GM21786 (cell line): ENCODE measurements at regions not wholly inside any gene's neighbourhood (a gene's known extent, or its start where the extent isn't known, plus 50 kb on each side); places are given as distances from the start of the nearest gene placed in this dataset.

Experiments used
- ATAC-seq: cut with Tn5 transposase; IDR thresholded peaks from one replicate; pipeline ENCODE4 v1.9.1; 2021; ENCODE audit not compliant: unreplicated experiment

- no peak for ATAC-seq
These were observed 113.2 kb upstream of the TMEM132D start for GRCh38 chr12:130016986-130017385.

GRCh38 chr12:130017591-130018449 lies 114.0 kb upstream of the TMEM132D start:
- no peak for ATAC-seq

GRCh38 chr12:130018614-130019013 lies 114.8 kb upstream of the TMEM132D start:
- no peak for ATAC-seq

DNA sequence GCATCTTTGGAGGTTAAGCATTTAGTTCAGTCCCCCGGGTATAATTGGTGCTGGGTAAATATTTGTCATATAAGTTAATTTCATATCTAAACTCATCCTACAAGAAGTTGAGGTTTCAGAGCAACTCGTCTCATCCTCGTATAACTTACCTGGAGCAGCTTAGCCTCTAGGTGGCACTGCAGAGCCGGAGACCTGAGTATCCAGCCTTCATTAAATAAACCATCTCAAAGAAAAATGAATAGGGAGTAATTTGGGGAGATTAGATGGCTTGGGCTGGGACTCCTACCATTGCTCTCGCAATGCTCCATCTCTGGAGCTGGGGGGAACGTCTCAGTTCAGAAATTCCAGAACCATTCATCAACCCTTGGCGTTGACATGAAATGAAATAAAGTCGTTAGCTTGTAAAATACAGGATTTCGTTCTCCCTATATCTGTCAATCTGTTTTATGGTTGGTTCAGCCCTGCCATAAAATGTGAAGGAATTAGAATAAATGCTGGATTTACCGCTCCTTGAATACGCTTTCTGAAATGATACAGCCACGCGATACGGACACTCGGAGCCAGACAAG lies 122.9 kb upstream of the TMEM132D start:
- ATAC-seq: no peak

GRCh38 chr12:130027798-130028197 lies 124.0 kb upstream of the TMEM132D start:
- no peak for ATAC-seq

DNA sequence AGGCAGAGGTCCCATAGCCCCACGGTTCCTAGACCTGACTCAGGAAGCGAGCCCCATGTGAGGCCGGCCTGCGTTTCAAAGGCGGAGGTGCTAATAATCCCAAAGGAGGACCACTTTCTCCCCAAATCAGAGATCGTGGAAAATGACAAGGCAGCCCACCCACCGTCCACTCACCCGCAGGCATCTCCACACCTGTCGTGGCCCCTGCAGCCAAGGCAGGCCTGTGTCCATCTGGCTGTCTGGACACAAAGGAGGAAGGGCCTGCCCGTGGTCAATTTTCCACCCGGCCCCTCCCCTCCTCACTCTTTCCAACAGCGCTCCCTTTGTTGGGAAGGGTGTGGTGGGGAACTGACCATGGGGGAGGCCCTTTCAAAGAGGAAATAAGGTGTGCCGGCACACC lies 125.3 kb upstream of the TMEM132D start:
- ATAC-seq: no peak

GRCh38 chr12:130031041-130031440 lies 127.2 kb upstream of the TMEM132D start:
- ATAC-seq: no peak

DNA sequence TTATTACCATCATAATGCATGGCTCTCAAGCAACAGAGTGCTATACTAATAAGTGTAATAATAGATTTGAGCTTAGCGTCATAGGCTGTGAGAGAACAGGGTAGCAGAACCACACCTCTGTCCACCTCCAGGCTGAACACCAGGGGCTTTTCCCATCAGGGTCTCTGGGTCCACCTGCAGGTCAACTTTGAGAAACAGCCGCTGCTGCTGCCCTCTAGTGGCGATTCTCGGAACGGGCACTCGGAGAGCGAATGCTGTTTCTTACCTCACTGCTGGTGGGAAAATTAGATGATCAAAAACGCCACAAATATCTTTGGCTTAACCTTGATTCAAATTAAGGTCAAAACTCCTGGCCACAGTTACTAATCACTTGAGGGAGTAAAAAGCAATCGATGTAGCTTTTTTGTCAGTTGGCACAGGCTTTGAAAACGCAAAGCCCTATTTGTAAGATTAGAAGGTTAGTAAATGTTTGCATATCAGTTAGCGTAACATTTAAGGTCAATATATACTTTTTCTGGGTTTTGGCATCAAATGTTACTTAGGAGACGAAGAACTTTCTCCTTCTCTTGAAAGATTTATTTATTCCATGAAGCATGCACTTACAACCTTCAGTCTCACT lies 127.9 kb upstream of the TMEM132D start:
- peak; percentile 66 for ATAC-seq

DNA sequence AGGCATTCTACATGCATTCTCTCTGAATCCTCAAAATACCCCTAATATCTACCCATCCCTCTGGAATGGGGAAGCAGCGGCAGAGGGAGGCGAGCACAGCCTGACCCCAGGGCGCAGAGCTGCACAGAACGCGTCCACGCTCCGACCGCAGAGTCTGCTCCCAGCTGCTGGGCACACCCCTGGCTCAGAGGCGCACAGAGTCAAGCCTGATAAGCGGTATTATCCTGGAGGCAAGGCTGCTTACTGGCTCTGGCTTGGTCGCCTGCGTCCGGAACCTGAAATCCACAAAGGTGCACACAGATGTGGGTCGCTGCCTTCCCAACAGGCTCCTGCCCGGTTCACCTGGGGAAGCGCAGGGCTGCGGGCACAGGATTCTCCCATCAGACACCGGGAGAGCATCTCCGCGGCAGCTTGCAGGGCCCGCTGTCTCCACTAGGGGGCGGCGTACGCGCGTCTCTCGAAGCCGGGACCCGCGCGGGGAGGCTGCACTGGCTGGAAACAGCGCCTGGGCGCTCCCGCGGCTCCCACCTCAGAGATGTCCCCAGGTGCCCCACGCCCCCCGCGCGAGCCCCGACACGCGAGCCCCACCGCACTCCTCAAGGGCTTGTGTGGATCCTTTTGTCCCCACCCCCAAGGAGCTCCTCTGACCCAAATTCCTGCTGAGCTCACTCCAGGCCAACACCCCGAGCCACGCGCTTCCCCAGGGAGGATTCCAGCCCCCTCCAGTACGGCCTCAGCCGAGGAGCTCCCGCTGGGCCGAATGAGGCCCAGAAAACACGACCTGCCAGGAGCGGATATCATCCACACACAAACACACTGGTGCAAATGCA lies 120.1 kb upstream of the FZD10 start:
- no peak for ATAC-seq

- no peak for ATAC-seq
These were observed 118.4 kb upstream of the FZD10 start for GRCh38 chr12:130043685-130044406.

- no peak for ATAC-seq
These were observed 117.2 kb upstream of the FZD10 start for GRCh38 chr12:130044991-130045621.

- ATAC-seq: no peak
These were observed 112.6 kb upstream of the FZD10 start for GRCh38 chr12:130049666-130050065.

DNA sequence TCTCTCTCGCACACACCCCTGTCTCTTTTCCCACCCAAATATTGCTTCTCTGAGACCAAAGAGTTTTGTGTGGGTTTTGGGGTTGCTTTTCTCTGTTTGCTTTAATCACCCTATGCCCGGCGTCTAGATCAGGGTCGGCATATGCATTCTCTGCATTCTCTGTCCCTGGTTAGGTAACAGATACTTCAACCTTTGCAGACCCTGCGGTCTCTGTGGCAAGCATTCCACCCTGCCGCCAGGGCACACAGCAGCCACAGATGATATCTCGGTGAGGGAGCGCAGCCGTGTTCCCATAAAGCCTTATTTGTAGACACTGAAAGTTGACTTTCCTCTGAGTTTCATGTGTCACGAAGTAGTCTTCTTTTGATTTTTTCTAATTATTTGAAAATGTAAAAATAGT lies 110.4 kb upstream of the FZD10 start:
- ATAC-seq: no peak

- ATAC-seq: no peak
These were observed 108.6 kb upstream of the FZD10 start for GRCh38 chr12:130053651-130054069.

GRCh38 chr12:130054803-130055202 lies 107.5 kb upstream of the FZD10 start:
- ATAC-seq: no peak

GRCh38 chr12:130058926-130059472 lies 103.3 kb upstream of the FZD10 start:
- ATAC-seq: no peak

- ATAC-seq: no peak
These were observed 98.4 kb upstream of the FZD10 start for GRCh38 chr12:130063866-130064265.

- ATAC-seq: no peak
These were observed 97.3 kb upstream of the FZD10 start for GRCh38 chr12:130064999-130065398.

- no peak for ATAC-seq
These were observed 95.5 kb upstream of the FZD10 start for GRCh38 chr12:130066742-130067141.

GRCh38 chr12:130068741-130069140 lies 93.5 kb upstream of the FZD10 start:
- no peak for ATAC-seq
